ENCODE measurements at regions not wholly inside any gene's neighbourhood (a gene's known extent, or its start where the extent isn't known, plus 50 kb on each side); places are given as distances from the start of the nearest gene placed in this dataset.

GRCh38 chr12:32010631-32011336 lies 51.6 kb downstream of the RESF1 start:
- Mint-ChIP-seq H3K27me3 (ENCODE audit: insufficient read depth, unreplicated experiment) (no peaks in the 10 kb centered on the region), H3K36me3 (ENCODE audit: insufficient read depth, unreplicated experiment) (peaks cover 11% of the 10 kb centered on the region), H3K27ac (ENCODE audit: unreplicated experiment) (no peak overlapping the region), H3K4me1 (ENCODE audit: low read depth, unreplicated experiment) (no peaks in the 10 kb centered on the region), H3K9me3 (ENCODE audit: unreplicated experiment) (no peaks in the 10 kb centered on the region), H3K4me3 (ENCODE audit: unreplicated experiment) (no peak overlapping the region)
- intact Hi-C loops (cut with micrococcal nuclease; ENCODE audit: unreplicated experiment), result no loop called here
- Histone ChIP-seq H3K36me3 (ENCODE audit: control insufficient read depth, insufficient read depth, low read length) (no peaks in the 10 kb centered on the region), H3K4me1 (no peaks in the 10 kb centered on the region), H3K27me3 (replicated peaks; ENCODE audit: control insufficient read depth, insufficient read depth, low read length) (no peaks in the 10 kb centered on the region), H3K4me3 (ENCODE audit: low read depth, low read length) (no peak overlapping the region), H3K9me3 (no peaks in the 10 kb centered on the region)
- no peak for DNase-seq
- ChIA-PET POLR2A (no interaction called here), CTCF (no interaction called here)
- no peak for TF ChIP-seq CTCF (IDR thresholded peaks at IDR 0.05; ENCODE audit: insufficient read depth in 1 of 2, low read depth in 1 of 2, low read length in 1 of 2, severe bottlenecking in 1 of 2, unreplicated experiment in 1 of 2)
- BruUV-seq (replicated peaks), result no TSS peak

GRCh38 chr12:32012249-32012785 lies 53.1 kb downstream of the RESF1 start:
- BruUV-seq (replicated peaks), result no TSS peak
- Histone ChIP-seq H3K36me3 (ENCODE audit: control insufficient read depth, insufficient read depth, low read length) (no peaks in the 10 kb centered on the region), H3K4me3 (ENCODE audit: low read depth, low read length) (no peak overlapping the region), H3K9me3 (no peaks in the 10 kb centered on the region), H3K27me3 (replicated peaks; ENCODE audit: control insufficient read depth, insufficient read depth, low read length) (no peaks in the 10 kb centered on the region), H3K4me1 (no peaks in the 10 kb centered on the region)
- CTCF ChIA-PET, result no interaction called here
- H3K27ac Mint-ChIP-seq (ENCODE audit: unreplicated experiment), result peak overlapping the region; percentile 0
- POLR2A ChIA-PET, result no interaction called here
- no peak overlapping the region for H3K4me3 Mint-ChIP-seq (ENCODE audit: unreplicated experiment)
- DNase-seq, result peak in 1 of 2 experiments; percentile 7
- H3K27me3 Mint-ChIP-seq (ENCODE audit: insufficient read depth, unreplicated experiment), result no peaks in the 10 kb centered on the region
- no peaks in the 10 kb centered on the region for H3K9me3 Mint-ChIP-seq (ENCODE audit: unreplicated experiment)
- peaks cover 5% of the 10 kb centered on the region for H3K36me3 Mint-ChIP-seq (ENCODE audit: insufficient read depth, unreplicated experiment)
- TF ChIP-seq CTCF (IDR thresholded peaks at IDR 0.05; ENCODE audit: insufficient read depth in 1 of 2, low read depth in 1 of 2, low read length in 1 of 2, severe bottlenecking in 1 of 2, unreplicated experiment in 1 of 2), result no peak
- no peaks in the 10 kb centered on the region for H3K4me1 Mint-ChIP-seq (ENCODE audit: low read depth, unreplicated experiment)
- intact Hi-C loops (cut with micrococcal nuclease; ENCODE audit: unreplicated experiment), result no loop called here

- no peaks in the 10 kb centered on the region for H3K27me3 ChIP-seq (replicated peaks; ENCODE audit: control insufficient read depth, insufficient read depth, low read length)
- Mint-ChIP-seq H3K9me3 (ENCODE audit: unreplicated experiment) (no peaks in the 10 kb centered on the region), H3K36me3 (ENCODE audit: insufficient read depth, unreplicated experiment) (no peaks in the 10 kb centered on the region), H3K27ac (ENCODE audit: unreplicated experiment) (no peak overlapping the region), H3K4me3 (ENCODE audit: unreplicated experiment) (no peak overlapping the region), H3K27me3 (ENCODE audit: insufficient read depth, unreplicated experiment) (no peaks in the 10 kb centered on the region), H3K4me1 (ENCODE audit: low read depth, unreplicated experiment) (no peaks in the 10 kb centered on the region)
- TF ChIP-seq CTCF (IDR thresholded peaks at IDR 0.05; ENCODE audit: insufficient read depth in 1 of 2, low read depth in 1 of 2, low read length in 1 of 2, severe bottlenecking in 1 of 2, unreplicated experiment in 1 of 2), result no peak
- H3K4me3 ChIP-seq (ENCODE audit: low read depth, low read length), result no peak overlapping the region
- ChIA-PET CTCF (no interaction called here), POLR2A (no interaction called here)
- peak in 1 of 2 experiments; percentile 3 for DNase-seq
- no peaks in the 10 kb centered on the region for H3K4me1 ChIP-seq
- no TSS peak for BruUV-seq (replicated peaks)
- intact Hi-C loops (cut with micrococcal nuclease; ENCODE audit: unreplicated experiment), result no loop called here
- H3K9me3 ChIP-seq, result no peaks in the 10 kb centered on the region
- H3K36me3 ChIP-seq (ENCODE audit: control insufficient read depth, insufficient read depth, low read length), result no peaks in the 10 kb centered on the region
These were observed 55.8 kb downstream of the RESF1 start for GRCh38 chr12:32015036-32015435.

All from Caco-2 (cell line).